ENCODE measurements at regions not wholly inside any gene's neighbourhood (a gene's known extent, or its start where the extent isn't known, plus 50 kb on each side); places are given as distances from the start of the nearest gene placed in this dataset.

DNA sequence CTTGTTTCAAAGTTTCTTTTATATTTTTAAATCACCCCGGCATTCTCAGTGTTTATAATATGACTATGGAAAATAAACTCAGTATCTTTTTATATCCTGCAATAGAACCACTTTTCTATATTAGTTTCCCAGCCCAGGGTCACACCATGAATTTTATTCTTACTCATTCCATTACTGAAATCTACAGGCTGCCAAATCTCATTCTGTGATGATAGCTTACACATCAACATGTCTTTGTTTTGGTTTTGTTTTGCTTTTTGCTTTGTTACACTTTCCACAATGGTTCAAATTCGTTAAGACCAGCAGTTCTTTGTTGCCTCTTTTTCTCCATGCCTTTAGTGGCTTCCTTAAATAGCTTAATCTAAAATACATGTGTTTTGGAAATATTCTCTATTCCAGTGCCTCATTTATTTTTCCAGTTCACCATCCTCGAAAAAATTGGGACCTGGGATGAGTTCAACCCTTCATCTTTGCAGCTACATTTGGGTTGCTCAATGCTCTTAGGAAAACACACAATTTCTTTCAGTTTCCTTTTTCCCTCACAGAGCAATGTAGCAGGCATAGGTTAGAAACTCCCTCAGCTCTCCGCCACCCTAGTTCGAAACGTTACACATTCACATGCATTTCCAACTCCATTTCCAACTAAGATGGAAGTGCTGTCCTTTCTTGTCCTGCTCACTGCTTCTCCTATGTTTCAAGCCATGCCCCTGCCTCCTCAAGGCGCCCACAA, 1146.3 kb downstream of the MAT2B start:
- TF ChIP-seq, protein P1, sequence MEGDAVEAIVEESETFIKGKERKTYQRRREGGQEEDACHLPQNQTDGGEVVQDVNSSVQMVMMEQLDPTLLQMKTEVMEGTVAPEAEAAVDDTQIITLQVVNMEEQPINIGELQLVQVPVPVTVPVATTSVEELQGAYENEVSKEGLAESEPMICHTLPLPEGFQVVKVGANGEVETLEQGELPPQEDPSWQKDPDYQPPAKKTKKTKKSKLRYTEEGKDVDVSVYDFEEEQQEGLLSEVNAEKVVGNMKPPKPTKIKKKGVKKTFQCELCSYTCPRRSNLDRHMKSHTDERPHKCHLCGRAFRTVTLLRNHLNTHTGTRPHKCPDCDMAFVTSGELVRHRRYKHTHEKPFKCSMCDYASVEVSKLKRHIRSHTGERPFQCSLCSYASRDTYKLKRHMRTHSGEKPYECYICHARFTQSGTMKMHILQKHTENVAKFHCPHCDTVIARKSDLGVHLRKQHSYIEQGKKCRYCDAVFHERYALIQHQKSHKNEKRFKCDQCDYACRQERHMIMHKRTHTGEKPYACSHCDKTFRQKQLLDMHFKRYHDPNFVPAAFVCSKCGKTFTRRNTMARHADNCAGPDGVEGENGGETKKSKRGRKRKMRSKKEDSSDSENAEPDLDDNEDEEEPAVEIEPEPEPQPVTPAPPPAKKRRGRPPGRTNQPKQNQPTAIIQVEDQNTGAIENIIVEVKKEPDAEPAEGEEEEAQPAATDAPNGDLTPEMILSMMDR (IDR thresholded peaks at IDR 0.05): no peak
- TF ChIP-seq ZFX (IDR thresholded peaks at IDR 0.05; ENCODE audit: borderline replicate concordance): no peak
